ENCODE measurements at regions not wholly inside any gene's neighbourhood (a gene's known extent, or its start where the extent isn't known, plus 50 kb on each side); places are given as distances from the start of the nearest gene placed in this dataset.

DNA sequence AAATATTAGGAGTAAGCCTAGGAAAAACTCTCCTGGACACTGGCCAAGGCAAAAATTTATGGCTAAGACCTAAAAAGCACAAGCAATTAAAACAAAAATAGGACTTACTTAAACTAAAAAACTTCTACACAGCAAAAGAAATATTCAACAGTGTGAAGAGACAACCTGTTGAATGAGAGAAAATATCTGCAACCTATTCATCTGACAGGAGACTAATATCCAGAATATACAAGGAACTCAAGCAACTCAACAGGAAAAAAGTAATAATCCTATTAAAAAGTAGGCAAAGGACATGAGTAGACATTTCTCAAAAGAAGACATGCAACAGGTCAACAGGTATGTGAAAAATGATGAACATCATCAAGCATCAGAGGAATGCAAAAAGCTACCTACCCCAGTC, 431.1 kb downstream of the ZEB2 start:
- TF ChIP-seq, protein P1, sequence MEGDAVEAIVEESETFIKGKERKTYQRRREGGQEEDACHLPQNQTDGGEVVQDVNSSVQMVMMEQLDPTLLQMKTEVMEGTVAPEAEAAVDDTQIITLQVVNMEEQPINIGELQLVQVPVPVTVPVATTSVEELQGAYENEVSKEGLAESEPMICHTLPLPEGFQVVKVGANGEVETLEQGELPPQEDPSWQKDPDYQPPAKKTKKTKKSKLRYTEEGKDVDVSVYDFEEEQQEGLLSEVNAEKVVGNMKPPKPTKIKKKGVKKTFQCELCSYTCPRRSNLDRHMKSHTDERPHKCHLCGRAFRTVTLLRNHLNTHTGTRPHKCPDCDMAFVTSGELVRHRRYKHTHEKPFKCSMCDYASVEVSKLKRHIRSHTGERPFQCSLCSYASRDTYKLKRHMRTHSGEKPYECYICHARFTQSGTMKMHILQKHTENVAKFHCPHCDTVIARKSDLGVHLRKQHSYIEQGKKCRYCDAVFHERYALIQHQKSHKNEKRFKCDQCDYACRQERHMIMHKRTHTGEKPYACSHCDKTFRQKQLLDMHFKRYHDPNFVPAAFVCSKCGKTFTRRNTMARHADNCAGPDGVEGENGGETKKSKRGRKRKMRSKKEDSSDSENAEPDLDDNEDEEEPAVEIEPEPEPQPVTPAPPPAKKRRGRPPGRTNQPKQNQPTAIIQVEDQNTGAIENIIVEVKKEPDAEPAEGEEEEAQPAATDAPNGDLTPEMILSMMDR (conservative IDR thresholded peaks at IDR 0.05) = no peak
- H3K27ac ChIP-seq = no peak overlapping the region

DNA sequence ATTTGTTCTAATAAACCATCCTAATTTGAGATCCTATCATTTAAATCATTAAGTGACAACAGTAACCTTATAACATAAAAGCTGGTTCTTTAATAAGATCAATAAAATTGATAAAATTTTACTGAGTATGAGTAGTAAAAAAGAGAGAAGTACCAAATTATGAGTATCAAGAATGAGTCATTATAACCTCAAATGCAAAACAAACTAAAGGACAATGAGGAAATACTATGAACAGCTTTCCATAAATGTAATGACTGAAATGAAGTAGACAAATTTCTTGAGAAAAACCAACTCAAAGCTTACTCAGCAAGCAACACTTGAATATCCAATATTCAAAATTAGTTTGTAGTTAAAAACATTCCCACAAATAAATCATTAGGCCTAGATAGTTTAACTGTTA, 433.0 kb downstream of the ZEB2 start:
- H3K27ac ChIP-seq = no peak overlapping the region
- TF ChIP-seq, protein P1 (conservative IDR thresholded peaks at IDR 0.05) = no peak

DNA sequence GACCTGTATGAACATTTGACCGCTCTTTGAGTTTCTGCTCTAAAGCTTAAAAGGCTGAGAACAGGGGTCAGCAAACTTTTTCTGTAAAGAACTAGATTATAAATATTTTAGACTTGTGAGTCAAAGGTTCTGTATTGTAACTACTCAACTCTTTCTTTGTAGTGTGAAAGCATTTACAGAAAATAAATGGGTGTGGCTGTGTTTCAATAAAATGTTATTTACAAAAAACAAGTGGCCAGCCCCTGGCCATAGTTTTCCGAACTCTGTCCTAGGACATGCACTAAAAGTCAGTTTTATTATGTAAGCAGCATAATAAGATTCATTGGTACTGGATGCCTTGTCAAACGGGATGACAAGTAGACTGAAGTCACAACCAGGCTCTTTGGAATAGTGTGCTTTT, 434.9 kb downstream of the ZEB2 start:
- TF ChIP-seq, protein P1 (conservative IDR thresholded peaks at IDR 0.05) = no peak

DNA sequence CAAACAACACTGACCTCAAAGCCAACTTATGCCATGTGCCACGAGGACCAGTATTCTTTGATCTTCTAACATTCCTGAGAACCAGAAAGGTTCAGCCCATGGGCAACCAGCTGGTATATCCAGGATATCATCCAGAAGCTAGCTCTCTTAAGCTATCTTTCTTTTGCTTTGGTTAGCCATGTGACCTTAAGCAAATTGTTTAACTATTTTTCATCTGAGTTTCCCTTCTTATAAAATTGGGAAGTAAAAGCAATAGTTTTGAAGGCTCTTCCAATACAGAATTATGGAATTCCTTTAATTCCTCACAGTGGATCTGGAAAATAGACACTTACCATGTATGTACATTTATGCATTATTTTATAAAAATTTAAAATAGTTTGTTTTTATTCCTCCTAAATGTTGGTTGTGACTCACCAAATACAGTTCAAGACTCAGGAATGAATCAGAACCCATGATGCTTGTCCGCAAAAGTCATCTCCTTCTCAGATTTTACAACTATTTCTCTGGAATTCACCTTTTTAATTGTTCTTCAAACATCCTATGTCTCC, 435.7 kb downstream of the ZEB2 start:
- TF ChIP-seq, protein P1 (conservative IDR thresholded peaks at IDR 0.05) = no peak
- H3K27ac ChIP-seq = no peak overlapping the region

More for the DNA sequence above, 434.9 kb downstream of the ZEB2 start:
- H3K27ac ChIP-seq = no peak overlapping the region

DNA sequence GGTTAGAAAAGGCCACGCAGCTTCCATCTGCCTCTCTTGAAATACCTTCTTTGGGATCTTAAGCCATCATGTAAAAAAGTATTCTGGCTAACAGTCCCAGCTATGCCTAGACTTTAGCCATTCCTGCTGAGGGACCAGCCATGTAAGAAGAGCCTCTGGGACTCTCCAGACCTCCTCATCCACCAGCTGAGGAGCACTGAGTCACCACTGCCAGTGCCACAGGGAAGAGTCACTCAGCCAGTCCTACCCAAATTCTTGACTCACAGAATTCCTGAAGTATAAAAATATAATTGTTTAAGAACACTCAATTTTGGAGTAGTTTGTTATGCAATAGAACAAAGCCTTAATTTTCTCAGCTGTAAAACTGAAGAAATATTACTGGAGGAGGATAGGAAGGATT, 436.7 kb downstream of the ZEB2 start:
- no peak overlapping the region for H3K27ac ChIP-seq
- TF ChIP-seq, protein P1 (conservative IDR thresholded peaks at IDR 0.05) = no peak

DNA sequence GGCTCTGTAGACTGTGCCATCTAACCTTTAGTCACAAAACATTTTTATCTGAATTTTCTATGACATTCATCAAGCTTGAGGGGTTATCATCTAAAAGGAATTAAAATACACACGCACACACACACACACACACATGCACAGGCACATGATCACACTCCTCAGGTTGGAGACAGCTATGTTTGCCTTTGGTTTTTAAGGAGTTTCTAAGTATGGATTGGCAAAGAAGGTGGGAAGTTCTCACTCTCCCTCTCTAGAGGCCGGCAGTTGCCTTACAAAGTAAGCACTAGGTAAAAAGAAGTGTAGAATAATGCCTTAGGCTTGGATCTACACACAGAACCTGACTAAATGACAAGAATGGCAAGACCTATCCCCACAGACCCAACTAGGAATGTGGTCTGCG, 437.1 kb downstream of the ZEB2 start:
- no peak overlapping the region for H3K27ac ChIP-seq
- TF ChIP-seq, protein P1 (conservative IDR thresholded peaks at IDR 0.05) = no peak

DNA sequence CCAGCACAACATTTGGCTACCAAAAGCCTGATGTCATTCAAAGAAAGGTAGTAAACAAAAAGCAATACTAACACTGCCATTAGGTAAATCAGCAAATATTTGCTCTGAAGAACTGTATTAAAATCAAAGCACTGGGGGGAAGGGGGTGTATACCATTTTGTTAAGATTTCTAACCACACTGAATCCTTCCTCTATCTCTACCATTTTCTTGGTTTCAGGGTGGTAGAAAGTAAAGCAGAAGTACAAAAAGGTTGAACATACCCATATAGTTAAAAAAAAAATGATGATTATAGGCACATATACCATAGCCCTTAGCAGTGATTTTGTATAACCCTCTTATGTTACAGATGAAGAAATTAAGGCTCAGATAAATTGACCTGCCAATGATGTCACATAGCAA, 437.6 kb downstream of the ZEB2 start:
- TF ChIP-seq, protein P1 (conservative IDR thresholded peaks at IDR 0.05) = no peak

More for the DNA sequence above, 437.6 kb downstream of the ZEB2 start:
- H3K27ac ChIP-seq = no peak overlapping the region

Data from VCaP (cell line).